ENCODE measurements at regions not wholly inside any gene's neighbourhood (a gene's known extent, or its start where the extent isn't known, plus 50 kb on each side); places are given as distances from the start of the nearest gene placed in this dataset.
A peak's percentile ranks its signal among the peaks of the same experiment; 100 is the strongest.

- H3K27ac ChIP-seq (ENCODE audit: low read depth in 2 of 2, low read length in 2 of 2) = peak overlapping the region; percentile 38 to 53
- no peaks in the 10 kb centered on the region for H3K27me3 ChIP-seq (ENCODE audit: control insufficient read depth in 2 of 2, insufficient read depth in 2 of 2, low read length in 2 of 2)
- no peak overlapping the region for H3K4me3 ChIP-seq (ENCODE audit: low read length in 2 of 2)
- no peaks in the 10 kb centered on the region for H3K36me3 ChIP-seq (ENCODE audit: control insufficient read depth in 2 of 2, insufficient read depth in 2 of 2, low read length in 2 of 2)
- H3K4me1 ChIP-seq (ENCODE audit: control insufficient read depth in 2 of 2, insufficient read depth in 2 of 2, low read length in 2 of 2) = no peaks in the 10 kb centered on the region
- H3K9ac ChIP-seq (ENCODE audit: low read depth in 1 of 2, low read length in 2 of 2) = no peak overlapping the region
- H3K9me3 ChIP-seq (ENCODE audit: control insufficient read depth in 2 of 2, low read length in 2 of 2) = peaks cover 0 to 4% of the 10 kb centered on the region in 2 donors
These were observed 61.1 kb upstream of the SLC22A16 start for GRCh38 chr6:110537208-110538123.

GRCh38 chr6:110534731-110535492, 58.5 kb upstream of the SLC22A16 start:
- Histone ChIP-seq H3K4me3 (ENCODE audit: low read length in 2 of 2) (no peak overlapping the region), H3K27me3 (ENCODE audit: control insufficient read depth in 2 of 2, insufficient read depth in 2 of 2, low read length in 2 of 2) (no peaks in the 10 kb centered on the region), H3K36me3 (ENCODE audit: control insufficient read depth in 2 of 2, insufficient read depth in 2 of 2, low read length in 2 of 2) (no peaks in the 10 kb centered on the region), H3K27ac (ENCODE audit: low read depth in 2 of 2, low read length in 2 of 2) (peak overlapping the region in 1 of 2 donors; percentile 11), H3K4me1 (ENCODE audit: control insufficient read depth in 2 of 2, insufficient read depth in 2 of 2, low read length in 2 of 2) (no peaks in the 10 kb centered on the region), H3K9me3 (ENCODE audit: control insufficient read depth in 2 of 2, low read length in 2 of 2) (peaks cover 0 to 4% of the 10 kb centered on the region in 2 donors), H3K9ac (ENCODE audit: low read depth in 1 of 2, low read length in 2 of 2) (no peak overlapping the region)

GRCh38 chr6:110532431-110532830, 56.0 kb upstream of the SLC22A16 start:
- H3K36me3 ChIP-seq (ENCODE audit: control insufficient read depth in 2 of 2, insufficient read depth in 2 of 2, low read length in 2 of 2) = no peaks in the 10 kb centered on the region
- no peaks in the 10 kb centered on the region for H3K4me1 ChIP-seq (ENCODE audit: control insufficient read depth in 2 of 2, insufficient read depth in 2 of 2, low read length in 2 of 2)
- H3K27ac ChIP-seq (ENCODE audit: low read depth in 2 of 2, low read length in 2 of 2) = no peak overlapping the region
- peaks cover 0 to 4% of the 10 kb centered on the region in 2 donors for H3K9me3 ChIP-seq (ENCODE audit: control insufficient read depth in 2 of 2, low read length in 2 of 2)
- H3K4me3 ChIP-seq (ENCODE audit: low read length in 2 of 2) = no peak overlapping the region
- no peaks in the 10 kb centered on the region for H3K27me3 ChIP-seq (ENCODE audit: control insufficient read depth in 2 of 2, insufficient read depth in 2 of 2, low read length in 2 of 2)
- no peak overlapping the region for H3K9ac ChIP-seq (ENCODE audit: low read depth in 1 of 2, low read length in 2 of 2)

GRCh38 chr6:110530671-110531070, 54.3 kb upstream of the SLC22A16 start:
- Histone ChIP-seq H3K36me3 (ENCODE audit: control insufficient read depth in 2 of 2, insufficient read depth in 2 of 2, low read length in 2 of 2) (no peaks in the 10 kb centered on the region), H3K4me1 (ENCODE audit: control insufficient read depth in 2 of 2, insufficient read depth in 2 of 2, low read length in 2 of 2) (no peaks in the 10 kb centered on the region), H3K9ac (ENCODE audit: low read depth in 1 of 2, low read length in 2 of 2) (no peak overlapping the region), H3K27ac (ENCODE audit: low read depth in 2 of 2, low read length in 2 of 2) (no peak overlapping the region), H3K9me3 (ENCODE audit: control insufficient read depth in 2 of 2, low read length in 2 of 2) (peaks cover 0 to 4% of the 10 kb centered on the region in 2 donors), H3K27me3 (ENCODE audit: control insufficient read depth in 2 of 2, insufficient read depth in 2 of 2, low read length in 2 of 2) (no peaks in the 10 kb centered on the region), H3K4me3 (ENCODE audit: low read length in 2 of 2) (no peak overlapping the region)

GRCh38 chr6:110529907-110530306, 53.5 kb upstream of the SLC22A16 start:
- H3K27ac ChIP-seq (ENCODE audit: low read depth in 2 of 2, low read length in 2 of 2) = no peak overlapping the region
- H3K36me3 ChIP-seq (ENCODE audit: control insufficient read depth in 2 of 2, insufficient read depth in 2 of 2, low read length in 2 of 2) = no peaks in the 10 kb centered on the region
- H3K4me1 ChIP-seq (ENCODE audit: control insufficient read depth in 2 of 2, insufficient read depth in 2 of 2, low read length in 2 of 2) = no peaks in the 10 kb centered on the region
- H3K9ac ChIP-seq (ENCODE audit: low read depth in 1 of 2, low read length in 2 of 2) = no peak overlapping the region
- no peak overlapping the region for H3K4me3 ChIP-seq (ENCODE audit: low read length in 2 of 2)
- H3K9me3 ChIP-seq (ENCODE audit: control insufficient read depth in 2 of 2, low read length in 2 of 2) = peaks cover 0 to 2% of the 10 kb centered on the region in 2 donors
- H3K27me3 ChIP-seq (ENCODE audit: control insufficient read depth in 2 of 2, insufficient read depth in 2 of 2, low read length in 2 of 2) = no peaks in the 10 kb centered on the region

- no peak overlapping the region for H3K27ac ChIP-seq (ENCODE audit: low read depth in 2 of 2, low read length in 2 of 2)
- H3K36me3 ChIP-seq (ENCODE audit: control insufficient read depth in 2 of 2, insufficient read depth in 2 of 2, low read length in 2 of 2) = no peaks in the 10 kb centered on the region
- H3K9ac ChIP-seq (ENCODE audit: low read depth in 1 of 2, low read length in 2 of 2) = no peak overlapping the region
- H3K27me3 ChIP-seq (ENCODE audit: control insufficient read depth in 2 of 2, insufficient read depth in 2 of 2, low read length in 2 of 2) = no peaks in the 10 kb centered on the region
- H3K4me3 ChIP-seq (ENCODE audit: low read length in 2 of 2) = no peak overlapping the region
- no peaks in the 10 kb centered on the region for H3K9me3 ChIP-seq (ENCODE audit: control insufficient read depth in 2 of 2, low read length in 2 of 2)
- H3K4me1 ChIP-seq (ENCODE audit: control insufficient read depth in 2 of 2, insufficient read depth in 2 of 2, low read length in 2 of 2) = no peaks in the 10 kb centered on the region
These were observed 52.9 kb upstream of the SLC22A16 start for GRCh38 chr6:110529355-110529754.

- H3K9me3 ChIP-seq (ENCODE audit: control insufficient read depth in 2 of 2, low read length in 2 of 2) = no peaks in the 10 kb centered on the region
- H3K9ac ChIP-seq (ENCODE audit: low read depth in 1 of 2, low read length in 2 of 2) = no peak overlapping the region
- H3K4me1 ChIP-seq (ENCODE audit: control insufficient read depth in 2 of 2, insufficient read depth in 2 of 2, low read length in 2 of 2) = no peaks in the 10 kb centered on the region
- no peak overlapping the region for H3K4me3 ChIP-seq (ENCODE audit: low read length in 2 of 2)
- H3K36me3 ChIP-seq (ENCODE audit: control insufficient read depth in 2 of 2, insufficient read depth in 2 of 2, low read length in 2 of 2) = no peaks in the 10 kb centered on the region
- no peak overlapping the region for H3K27ac ChIP-seq (ENCODE audit: low read depth in 2 of 2, low read length in 2 of 2)
- H3K27me3 ChIP-seq (ENCODE audit: control insufficient read depth in 2 of 2, insufficient read depth in 2 of 2, low read length in 2 of 2) = no peaks in the 10 kb centered on the region
These were observed 52.5 kb upstream of the SLC22A16 start for GRCh38 chr6:110528930-110529325.

- Histone ChIP-seq H3K27me3 (ENCODE audit: control insufficient read depth in 2 of 2, insufficient read depth in 2 of 2, low read length in 2 of 2) (no peaks in the 10 kb centered on the region), H3K9ac (ENCODE audit: low read depth in 1 of 2, low read length in 2 of 2) (no peak overlapping the region), H3K36me3 (ENCODE audit: control insufficient read depth in 2 of 2, insufficient read depth in 2 of 2, low read length in 2 of 2) (no peaks in the 10 kb centered on the region), H3K27ac (ENCODE audit: low read depth in 2 of 2, low read length in 2 of 2) (no peak overlapping the region), H3K4me1 (ENCODE audit: control insufficient read depth in 2 of 2, insufficient read depth in 2 of 2, low read length in 2 of 2) (no peaks in the 10 kb centered on the region), H3K4me3 (ENCODE audit: low read length in 2 of 2) (no peak overlapping the region), H3K9me3 (ENCODE audit: control insufficient read depth in 2 of 2, low read length in 2 of 2) (no peaks in the 10 kb centered on the region)
These were observed 51.9 kb upstream of the SLC22A16 start for GRCh38 chr6:110528101-110528929.

- Histone ChIP-seq H3K27me3 (ENCODE audit: control insufficient read depth in 2 of 2, insufficient read depth in 2 of 2, low read length in 2 of 2) (no peaks in the 10 kb centered on the region), H3K4me3 (ENCODE audit: low read length in 2 of 2) (no peak overlapping the region), H3K27ac (ENCODE audit: low read depth in 2 of 2, low read length in 2 of 2) (no peak overlapping the region), H3K9me3 (ENCODE audit: control insufficient read depth in 2 of 2, low read length in 2 of 2) (no peaks in the 10 kb centered on the region), H3K36me3 (ENCODE audit: control insufficient read depth in 2 of 2, insufficient read depth in 2 of 2, low read length in 2 of 2) (no peaks in the 10 kb centered on the region), H3K9ac (ENCODE audit: low read depth in 1 of 2, low read length in 2 of 2) (no peak overlapping the region), H3K4me1 (ENCODE audit: control insufficient read depth in 2 of 2, insufficient read depth in 2 of 2, low read length in 2 of 2) (no peaks in the 10 kb centered on the region)
These were observed 51.1 kb upstream of the SLC22A16 start for GRCh38 chr6:110527516-110527915.

Measured in mucosa of rectum (tissue), 2 donors.